ENCODE measurements at regions not wholly inside any gene's neighbourhood (a gene's known extent, or its start where the extent isn't known, plus 50 kb on each side); places are given as distances from the start of the nearest gene placed in this dataset.

DNA sequence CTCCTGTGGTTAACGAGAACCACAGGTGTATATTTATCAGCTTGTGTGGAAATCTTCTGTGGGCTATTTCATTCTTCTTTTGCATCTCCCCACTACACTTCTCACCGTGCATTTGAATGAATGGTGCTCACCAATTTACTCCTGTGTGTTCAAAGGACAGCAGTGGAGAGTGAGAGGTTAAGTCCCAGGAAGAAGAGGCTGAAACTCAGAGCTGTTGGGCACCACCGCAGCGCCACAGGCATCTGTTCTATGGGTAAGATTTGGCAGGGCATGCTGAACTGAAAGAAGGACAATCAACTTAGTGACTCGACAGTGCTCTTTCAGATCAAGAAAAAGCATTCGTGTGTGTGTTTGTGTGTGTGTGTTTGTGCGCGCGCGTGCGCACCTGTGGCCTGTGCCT lies 297.9 kb upstream of the SIX2 start (continued):
- no peak for TF ChIP-seq YY1 (IDR thresholded peaks at IDR 0.05)
- no peak for TF ChIP-seq HNF4A (conservative IDR thresholded peaks at IDR 0.05)
- TF ChIP-seq, protein P1, sequence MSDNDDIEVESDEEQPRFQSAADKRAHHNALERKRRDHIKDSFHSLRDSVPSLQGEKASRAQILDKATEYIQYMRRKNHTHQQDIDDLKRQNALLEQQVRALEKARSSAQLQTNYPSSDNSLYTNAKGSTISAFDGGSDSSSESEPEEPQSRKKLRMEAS (IDR thresholded peaks at IDR 0.05): no peak
- no peak for TF ChIP-seq FOXA2 (IDR thresholded peaks at IDR 0.05)
- TF ChIP-seq FOXA1 (IDR thresholded peaks at IDR 0.05): no peak
- TF ChIP-seq, protein P2, sequence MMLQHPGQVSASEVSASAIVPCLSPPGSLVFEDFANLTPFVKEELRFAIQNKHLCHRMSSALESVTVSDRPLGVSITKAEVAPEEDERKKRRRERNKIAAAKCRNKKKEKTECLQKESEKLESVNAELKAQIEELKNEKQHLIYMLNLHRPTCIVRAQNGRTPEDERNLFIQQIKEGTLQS (IDR thresholded peaks at IDR 0.05): no peak
- TF ChIP-seq, protein P3, sequence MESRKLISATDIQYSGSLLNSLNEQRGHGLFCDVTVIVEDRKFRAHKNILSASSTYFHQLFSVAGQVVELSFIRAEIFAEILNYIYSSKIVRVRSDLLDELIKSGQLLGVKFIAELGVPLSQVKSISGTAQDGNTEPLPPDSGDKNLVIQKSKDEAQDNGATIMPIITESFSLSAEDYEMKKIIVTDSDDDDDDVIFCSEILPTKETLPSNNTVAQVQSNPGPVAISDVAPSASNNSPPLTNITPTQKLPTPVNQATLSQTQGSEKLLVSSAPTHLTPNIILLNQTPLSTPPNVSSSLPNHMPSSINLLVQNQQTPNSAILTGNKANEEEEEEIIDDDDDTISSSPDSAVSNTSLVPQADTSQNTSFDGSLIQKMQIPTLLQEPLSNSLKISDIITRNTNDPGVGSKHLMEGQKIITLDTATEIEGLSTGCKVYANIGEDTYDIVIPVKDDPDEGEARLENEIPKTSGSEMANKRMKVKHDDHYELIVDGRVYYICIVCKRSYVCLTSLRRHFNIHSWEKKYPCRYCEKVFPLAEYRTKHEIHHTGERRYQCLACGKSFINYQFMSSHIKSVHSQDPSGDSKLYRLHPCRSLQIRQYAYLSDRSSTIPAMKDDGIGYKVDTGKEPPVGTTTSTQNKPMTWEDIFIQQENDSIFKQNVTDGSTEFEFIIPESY (IDR thresholded peaks at IDR 0.05): no peak

DNA sequence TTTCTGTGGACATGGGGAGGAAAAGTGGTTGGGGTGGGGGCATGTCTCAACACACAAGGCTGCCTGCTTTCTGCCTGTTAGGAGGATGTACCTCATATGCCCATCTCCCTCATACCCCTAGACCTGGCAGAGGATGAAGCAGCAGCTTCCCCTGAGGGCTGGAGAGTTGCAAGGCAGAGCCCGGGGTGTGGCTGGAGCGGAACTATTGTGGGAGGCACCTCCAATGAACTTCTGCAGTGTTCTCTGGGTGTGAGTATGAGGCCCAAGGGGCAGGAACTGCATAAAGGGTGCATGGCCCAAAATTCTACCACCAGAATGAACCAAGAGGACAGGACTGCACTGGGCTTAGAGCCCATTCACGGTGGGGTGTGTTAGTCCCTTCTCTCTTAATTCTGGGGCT lies 296.3 kb upstream of the SIX2 start:
- 65% methylated on average over 3 of the region's 3 CpGs for WGBS
- Histone ChIP-seq H3K9ac (ENCODE audit: low read depth in 1 of 2, low read length in 2 of 2) (no peak overlapping the region), H3K4me3 (ENCODE audit: low read depth in 1 of 3, low read length in 3 of 3) (no peak overlapping the region), H3K4me1 (ENCODE audit: control insufficient read depth in 4 of 4, insufficient read depth in 4 of 4, low read length in 3 of 4) (no peaks in the 10 kb centered on the region), H3K27me3 (ENCODE audit: control insufficient read depth in 4 of 4, insufficient read depth in 4 of 4, low read length in 3 of 4) (no peaks in the 10 kb centered on the region), H3K36me3 (ENCODE audit: control insufficient read depth in 4 of 4, insufficient read depth in 3 of 4, low read depth in 1 of 4, low read length in 3 of 4) (no peaks in the 10 kb centered on the region), H3K27ac (ENCODE audit: low read depth in 1 of 2, low read length in 2 of 2) (no peak overlapping the region), H3K9me3 (ENCODE audit: control insufficient read depth in 4 of 4, low read length in 3 of 4) (no peaks in the 10 kb centered on the region)
- no peak for TF ChIP-seq RAD21 (IDR thresholded peaks at IDR 0.05)
- TF ChIP-seq NR2F2 (IDR thresholded peaks at IDR 0.05): no peak
- TF ChIP-seq, protein P4, sequence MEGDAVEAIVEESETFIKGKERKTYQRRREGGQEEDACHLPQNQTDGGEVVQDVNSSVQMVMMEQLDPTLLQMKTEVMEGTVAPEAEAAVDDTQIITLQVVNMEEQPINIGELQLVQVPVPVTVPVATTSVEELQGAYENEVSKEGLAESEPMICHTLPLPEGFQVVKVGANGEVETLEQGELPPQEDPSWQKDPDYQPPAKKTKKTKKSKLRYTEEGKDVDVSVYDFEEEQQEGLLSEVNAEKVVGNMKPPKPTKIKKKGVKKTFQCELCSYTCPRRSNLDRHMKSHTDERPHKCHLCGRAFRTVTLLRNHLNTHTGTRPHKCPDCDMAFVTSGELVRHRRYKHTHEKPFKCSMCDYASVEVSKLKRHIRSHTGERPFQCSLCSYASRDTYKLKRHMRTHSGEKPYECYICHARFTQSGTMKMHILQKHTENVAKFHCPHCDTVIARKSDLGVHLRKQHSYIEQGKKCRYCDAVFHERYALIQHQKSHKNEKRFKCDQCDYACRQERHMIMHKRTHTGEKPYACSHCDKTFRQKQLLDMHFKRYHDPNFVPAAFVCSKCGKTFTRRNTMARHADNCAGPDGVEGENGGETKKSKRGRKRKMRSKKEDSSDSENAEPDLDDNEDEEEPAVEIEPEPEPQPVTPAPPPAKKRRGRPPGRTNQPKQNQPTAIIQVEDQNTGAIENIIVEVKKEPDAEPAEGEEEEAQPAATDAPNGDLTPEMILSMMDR (IDR thresholded peaks at IDR 0.05; ENCODE audit: low read depth, low read length, missing input control): no peak
- no peak for DNase-seq (ENCODE audit: low spot score)

DNA sequence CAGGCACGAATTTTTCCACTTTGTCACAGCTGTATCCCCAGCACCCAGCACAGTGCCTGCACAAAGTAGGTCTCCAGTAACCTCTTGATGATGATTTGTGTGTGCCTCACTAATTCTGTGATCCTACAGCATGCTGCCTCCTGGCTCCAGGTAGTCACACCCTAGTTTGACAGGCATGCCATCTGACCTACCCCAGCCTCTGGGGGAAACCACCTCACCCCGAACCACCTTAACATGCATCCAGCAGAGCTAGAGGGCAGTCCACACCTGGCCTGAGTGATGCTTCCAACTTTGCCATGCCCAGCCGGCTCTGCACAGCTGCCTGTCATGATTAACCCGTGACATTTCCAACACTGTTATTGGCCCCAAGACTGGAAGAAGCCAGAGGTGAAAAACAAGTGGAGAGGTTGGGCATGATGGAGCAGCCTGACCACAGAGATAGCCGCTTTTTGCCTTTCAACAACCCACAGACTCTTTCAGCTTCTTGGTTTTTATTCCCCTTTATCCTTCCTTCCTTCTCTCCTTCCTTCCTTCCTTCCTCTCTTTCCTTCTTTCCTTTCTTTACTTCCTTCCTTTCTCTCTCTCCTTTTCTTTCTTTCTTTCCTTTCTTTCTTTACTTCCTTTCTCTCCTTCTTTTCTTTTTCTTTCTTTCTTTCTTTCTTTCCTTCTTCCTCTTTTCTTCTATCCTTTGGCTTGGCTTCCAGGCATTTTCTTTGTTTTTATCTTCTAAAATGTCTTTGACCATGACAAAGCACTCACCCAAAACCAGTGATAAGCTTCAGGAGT lies 294.4 kb upstream of the SIX2 start:
- H3K4me3 ChIP-seq (ENCODE audit: low read depth in 1 of 3, low read length in 3 of 3): no peak overlapping the region
- H3K9me3 ChIP-seq (ENCODE audit: control insufficient read depth in 4 of 4, low read length in 3 of 4): no peaks in the 10 kb centered on the region
- no peaks in the 10 kb centered on the region for H3K36me3 ChIP-seq (ENCODE audit: control insufficient read depth in 4 of 4, insufficient read depth in 3 of 4, low read depth in 1 of 4, low read length in 3 of 4)
- H3K9ac ChIP-seq (ENCODE audit: low read depth in 1 of 2, low read length in 2 of 2): no peak overlapping the region
- no peaks in the 10 kb centered on the region for H3K27me3 ChIP-seq (ENCODE audit: control insufficient read depth in 4 of 4, insufficient read depth in 4 of 4, low read length in 3 of 4)
- H3K27ac ChIP-seq (ENCODE audit: low read depth in 1 of 2, low read length in 2 of 2): no peak overlapping the region
- 84% methylated on average over 5 of the region's 5 CpGs for WGBS
- DNase-seq (ENCODE audit: low spot score): no peak
- H3K4me1 ChIP-seq (ENCODE audit: control insufficient read depth in 4 of 4, insufficient read depth in 4 of 4, low read length in 3 of 4): peaks cover 0 to 3% (median 0%) of the 10 kb centered on the region in 4 donors
- TF ChIP-seq NR2F2 (IDR thresholded peaks at IDR 0.05) (no peak), YY1 (IDR thresholded peaks at IDR 0.05) (no peak), RAD21 (IDR thresholded peaks at IDR 0.05) (no peak), GABPA (IDR thresholded peaks at IDR 0.05 in 1 of 2, conservative IDR thresholded peaks at IDR 0.05 in 1 of 2) (no peak), EGR1 (IDR thresholded peaks at IDR 0.05; ENCODE audit: low read depth in 2 of 2) (no peak), HNF4A (conservative IDR thresholded peaks at IDR 0.05) (no peak)
- TF ChIP-seq, protein P4 (IDR thresholded peaks at IDR 0.05; ENCODE audit: low read depth, low read length, missing input control): no peak
- TF ChIP-seq, protein P2 (IDR thresholded peaks at IDR 0.05): no peak
- TF ChIP-seq, protein P5, sequence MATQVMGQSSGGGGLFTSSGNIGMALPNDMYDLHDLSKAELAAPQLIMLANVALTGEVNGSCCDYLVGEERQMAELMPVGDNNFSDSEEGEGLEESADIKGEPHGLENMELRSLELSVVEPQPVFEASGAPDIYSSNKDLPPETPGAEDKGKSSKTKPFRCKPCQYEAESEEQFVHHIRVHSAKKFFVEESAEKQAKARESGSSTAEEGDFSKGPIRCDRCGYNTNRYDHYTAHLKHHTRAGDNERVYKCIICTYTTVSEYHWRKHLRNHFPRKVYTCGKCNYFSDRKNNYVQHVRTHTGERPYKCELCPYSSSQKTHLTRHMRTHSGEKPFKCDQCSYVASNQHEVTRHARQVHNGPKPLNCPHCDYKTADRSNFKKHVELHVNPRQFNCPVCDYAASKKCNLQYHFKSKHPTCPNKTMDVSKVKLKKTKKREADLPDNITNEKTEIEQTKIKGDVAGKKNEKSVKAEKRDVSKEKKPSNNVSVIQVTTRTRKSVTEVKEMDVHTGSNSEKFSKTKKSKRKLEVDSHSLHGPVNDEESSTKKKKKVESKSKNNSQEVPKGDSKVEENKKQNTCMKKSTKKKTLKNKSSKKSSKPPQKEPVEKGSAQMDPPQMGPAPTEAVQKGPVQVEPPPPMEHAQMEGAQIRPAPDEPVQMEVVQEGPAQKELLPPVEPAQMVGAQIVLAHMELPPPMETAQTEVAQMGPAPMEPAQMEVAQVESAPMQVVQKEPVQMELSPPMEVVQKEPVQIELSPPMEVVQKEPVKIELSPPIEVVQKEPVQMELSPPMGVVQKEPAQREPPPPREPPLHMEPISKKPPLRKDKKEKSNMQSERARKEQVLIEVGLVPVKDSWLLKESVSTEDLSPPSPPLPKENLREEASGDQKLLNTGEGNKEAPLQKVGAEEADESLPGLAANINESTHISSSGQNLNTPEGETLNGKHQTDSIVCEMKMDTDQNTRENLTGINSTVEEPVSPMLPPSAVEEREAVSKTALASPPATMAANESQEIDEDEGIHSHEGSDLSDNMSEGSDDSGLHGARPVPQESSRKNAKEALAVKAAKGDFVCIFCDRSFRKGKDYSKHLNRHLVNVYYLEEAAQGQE (IDR thresholded peaks at IDR 0.05): no peak
